B cell (primary cell): ENCODE measurements at regions not wholly inside any gene's neighbourhood (a gene's known extent, or its start where the extent isn't known, plus 50 kb on each side); places are given as distances from the start of the nearest gene placed in this dataset.

Experiments
- ATAC-seq: fragments of 200-7000 bp; cut with Tn5 transposase; one replicate; pipeline ENCODE4 v1.10.0; 2021; ENCODE audit warnings: low read depth, mild to moderate bottlenecking, moderate number of reproducible peaks, moderate library complexity
- CTCF ChIA-PET: fragments of 350-600 bp; sonication (Branson Sonifier 250); formaldehyde crosslinking; loops from one replicate; lab custom pipeline; 2021; ENCODE audit warnings: antibody characterized with exemption, inconsistent platforms; lab: Charles Lee
- POLR2A ChIA-PET: fragments of 350-600 bp; sonication (Branson Sonifier 250); formaldehyde crosslinking; loops from one replicate; lab custom pipeline; 2021; ENCODE audit warnings: antibody characterized with exemption; lab: Charles Lee
- DNase-seq: peaks from one replicate; pipeline ENCODE4 v3.0.0; 2013
- H2AFZ ChIP-seq: 2 replicates; pipeline ENCODE4 v1.6.1; 2012; ENCODE audit warnings: mild to moderate bottlenecking, low read depth, low read length; ENCODE audit not compliant: insufficient read depth, poor library complexity, severe bottlenecking
- H3K27ac ChIP-seq, 2 donors: 1 replicate in 1 of 2; 2 replicates in 1 of 2; pipeline ENCODE4 v1.5.1; 2012 to 2013; ENCODE audit warnings: low read length in 2 of 2, mild to moderate bottlenecking in 2 of 2, moderate library complexity in 1 of 2
- H3K27me3 ChIP-seq, 4 experiments: fragments of 200-600 bp in 1 of 4; sonication (generic) in 1 of 4; replicated peaks in 1 of 4; 1 replicate in 2 of 4; 2 replicates in 2 of 4; pipeline versions ENCODE4 v1.6.1 to v1.7.0; 2013 to 2016; ENCODE audit warnings: low read length in 3 of 4, mild to moderate bottlenecking in 2 of 4, mixed read lengths in 1 of 4, moderate library complexity in 1 of 4; ENCODE audit not compliant: insufficient read depth in 4 of 4, control insufficient read depth in 3 of 4; ENCODE audit errors: control extremely low read depth in 1 of 4
- H3K36me3 ChIP-seq, 2 experiments: replicated peaks in 1 of 2; 1 replicate in 1 of 2; 2 replicates in 1 of 2; pipeline versions ENCODE4 v1.6.1 to v1.7.1; 2013; ENCODE audit warnings: low read length in 1 of 2; ENCODE audit not compliant: insufficient read depth in 2 of 2, control insufficient read depth in 1 of 2; ENCODE audit errors: control extremely low read depth in 1 of 2, extremely low read depth in 1 of 2
- H3K4me1 ChIP-seq, 2 donors: fragments of 200-600 bp in 1 of 2; sonication (generic) in 1 of 2; 1 replicate in 1 of 2; 2 replicates in 1 of 2; pipeline versions ENCODE4 v1.5.1 to v1.6.1; 2013 to 2017; ENCODE audit warnings: low read length in 2 of 2; ENCODE audit not compliant: control insufficient read depth in 2 of 2, insufficient read depth in 2 of 2
- H3K4me2 ChIP-seq: replicated peaks from 2 replicates; pipeline ENCODE3; 2012; ENCODE audit warnings: mild to moderate bottlenecking, low read depth, low read length; ENCODE audit not compliant: poor library complexity, severe bottlenecking
- H3K4me3 ChIP-seq, 5 experiments: fragments of 200-600 bp in 1 of 5; sonication (generic) in 1 of 5; 1 replicate in 3 of 5; 2 replicates in 2 of 5; pipeline versions ENCODE4 v1.5.1 to v1.7.0; 2011 to 2016; ENCODE audit warnings: low read length in 4 of 5, mild to moderate bottlenecking in 4 of 5, low read depth in 2 of 5, control low read depth in 1 of 5, moderate library complexity in 1 of 5; ENCODE audit not compliant: insufficient read depth in 1 of 5; ENCODE audit errors: control extremely low read depth in 1 of 5, extremely low read depth in 1 of 5
- H3K79me2 ChIP-seq: fragments of 200-600 bp; sonication (generic); one replicate; pipeline ENCODE4 v1.6.0; 2016; ENCODE audit warnings: low read length; ENCODE audit not compliant: control insufficient read depth, insufficient read depth
- H3K9ac ChIP-seq: fragments of 200-600 bp; sonication (generic); 2 replicates; pipeline ENCODE4 v1.6.1; 2017; ENCODE audit warnings: mild to moderate bottlenecking, low read length, moderate library complexity
- H3K9me3 ChIP-seq, 3 donors: one replicate each; pipeline versions ENCODE4 v1.6.1 to v1.7.1; 2013; ENCODE audit warnings: low read length in 2 of 3; ENCODE audit not compliant: control insufficient read depth in 2 of 3, insufficient read depth in 1 of 3; ENCODE audit errors: control extremely low read depth in 1 of 3
- H4K20me1 ChIP-seq: 2 replicates; pipeline ENCODE4 v1.6.0; 2012; ENCODE audit warnings: mild to moderate bottlenecking, low read length; ENCODE audit not compliant: insufficient read depth, control insufficient read depth, poor library complexity, severe bottlenecking
- H3K27ac Mint-ChIP-seq: one replicate; pipeline ENCODE4 v1.8.0; 2021; ENCODE audit warnings: mixed read lengths
- H3K27me3 Mint-ChIP-seq: one replicate; pipeline ENCODE4 v1.8.0; 2021; ENCODE audit warnings: mixed read lengths
- H3K4me1 Mint-ChIP-seq: one replicate; pipeline ENCODE4 v1.8.0; 2021; ENCODE audit warnings: mixed read lengths
- H3K4me3 Mint-ChIP-seq: one replicate; pipeline ENCODE4 v1.8.0; 2021; ENCODE audit warnings: mixed read lengths
- H3K9me3 Mint-ChIP-seq: one replicate; pipeline ENCODE4 v1.8.0; 2022; ENCODE audit warnings: mixed read lengths; ENCODE audit not compliant: insufficient read depth
- CTCF ChIP-seq: fragments of 200-600 bp; IDR thresholded peaks from one replicate; pipeline ENCODE4 v1.8.0; 2022; ENCODE audit warnings: antibody characterized with exemption, mild to moderate bottlenecking
- EZH2 ChIP-seq: IDR thresholded peaks from 2 replicates; pipeline ENCODE4 v1.6.1; 2012; ENCODE audit warnings: borderline replicate concordance, low read depth, mild to moderate bottlenecking, moderate library complexity, low read length; ENCODE audit not compliant: insufficient read depth, poor library complexity, severe bottlenecking
- WGBS: methylation state at CpG from one replicate; pipeline ENCODE4 v1.1.5; 2013; ENCODE audit warnings: missing lambda C conversion rate; ENCODE audit not compliant: insufficient coverage; 5-methylcytosine and 5-hydroxymethylcytosine counted together
- intact Hi-C: fragments of 100-400 bp; cut with micrococcal nuclease; formaldehyde crosslinking; loops from one replicate; pipeline ENCODE4 v1.10.0; 2022

GRCh38 chr7:3168869-3169268, 125.2 kb upstream of the CARD11 start:
- Mint-ChIP-seq H3K27ac (no peak overlapping the region), H3K27me3 (peaks cover 43% of the 10 kb centered on the region), H3K4me1 (no peaks in the 10 kb centered on the region), H3K9me3 (no peaks in the 10 kb centered on the region), H3K4me3 (no peak overlapping the region)
- no peaks in the 10 kb centered on the region for H4K20me1 ChIP-seq
- H3K79me2 ChIP-seq = no peaks in the 10 kb centered on the region
- DNase-seq (no peak), ATAC-seq (no peak)
- no peaks in the 10 kb centered on the region for H3K36me3 ChIP-seq
- no peaks in the 10 kb centered on the region for H3K4me1 ChIP-seq
- no peak overlapping the region for H3K27ac ChIP-seq
- no peak overlapping the region for H3K4me3 ChIP-seq
- no peak overlapping the region for H3K9ac ChIP-seq
- POLR2A ChIA-PET = no interaction called here
- no peak overlapping the region for H2AFZ ChIP-seq
- CTCF ChIA-PET = no interaction called here
- intact Hi-C loops = no loop called here
- TF ChIP-seq EZH2 (no peak), CTCF (no peak)
- WGBS = 82% methylated on average over 8 of the region's 10 CpGs
- H3K9me3 ChIP-seq = no peaks in the 10 kb centered on the region
- peaks cover 0 to 4% (median 2%) of the 10 kb centered on the region in 4 experiments for H3K27me3 ChIP-seq
- no peak overlapping the region for H3K4me2 ChIP-seq

- Histone ChIP-seq H3K27ac (no peak overlapping the region), H3K9me3 (peaks cover 0 to 3% (median 0%) of the 10 kb centered on the region in 3 donors), H3K4me2 (no peak overlapping the region), H2AFZ (no peak overlapping the region), H3K4me3 (no peak overlapping the region), H3K27me3 (peaks cover 0 to 4% (median 2%) of the 10 kb centered on the region in 4 experiments), H3K4me1 (no peaks in the 10 kb centered on the region), H3K79me2 (no peaks in the 10 kb centered on the region), H3K36me3 (no peaks in the 10 kb centered on the region), H3K9ac (no peak overlapping the region), H4K20me1 (no peaks in the 10 kb centered on the region)
- ATAC-seq (no peak), DNase-seq (no peak)
- no peak overlapping the region for H3K4me3 Mint-ChIP-seq
- intact Hi-C loops = no loop called here
- H3K27me3 Mint-ChIP-seq = peaks cover 43% of the 10 kb centered on the region
- ChIA-PET CTCF (no interaction called here), POLR2A (no interaction called here)
- no peak overlapping the region for H3K27ac Mint-ChIP-seq
- no peak for TF ChIP-seq EZH2
- TF ChIP-seq CTCF = no peak
- no peaks in the 10 kb centered on the region for H3K4me1 Mint-ChIP-seq
- no peaks in the 10 kb centered on the region for H3K9me3 Mint-ChIP-seq
- WGBS = 83% methylated on average over 7 of the region's 7 CpGs
These were observed 128.2 kb upstream of the SDK1 start for GRCh38 chr7:3172768-3173280.
